K562 (cell line): ENCODE measurements at regions not wholly inside any gene's neighbourhood (a gene's known extent, or its start where the extent isn't known, plus 50 kb on each side); places are given as distances from the start of the nearest gene placed in this dataset.

Source experiments
- ATAC-seq: fragments of 200-7000 bp; cut with Tn5 transposase; 3 replicates; pipeline ENCODE4 v1.9.1; 2020; ENCODE audit warnings: moderate library complexity
- BruUV-seq: library from RNA; stranded (reverse); fragments of 400-500 nt; replicated peaks from 2 replicates; lab custom pipeline; 2021; lab: Mats Ljungman, UMichigan
- CTCF ChIA-PET: fragments of 300-600 bp; formaldehyde crosslinking; extraction: SDS; loops from one replicate; lab custom pipeline; 2021; ENCODE audit warnings: low intra/inter-chr PET ratio; lab: Yijun Ruan, JAX
- POLR2A ChIA-PET: fragments of 300-600, 350-650 bp; sonication (Branson Sonifier 250); formaldehyde crosslinking; extraction: SDS; loops from one replicate; lab custom pipeline; 2021; ENCODE audit warnings: antibody characterized with exemption, inconsistent platforms; lab: Yijun Ruan, JAX
- DNase-seq, 4 experiments: peaks; one replicate each; pipeline versions ENCODE4 v3.0.0 to v3.0.0-alpha.2; 2011 to 2018; ENCODE audit warnings: low spot score in 3 of 4, mixed read lengths in 3 of 4; ENCODE audit errors: extremely low read depth in 1 of 4
- FAIRE-seq: peaks from 2 replicates; lab custom pipeline; 2011; peaks lifted over from hg19 to GRCh38; lab: Jason Lieb, UNC
- H2AFZ ChIP-seq: 2 replicates; pipeline ENCODE4 v1.6.0; 2011; ENCODE audit warnings: low read depth, low read length, control low read depth, inconsistent platforms
- H3K27ac ChIP-seq: fragments of 200-600 bp; 3 replicates; pipeline ENCODE4 v1.8.0; 2011; ENCODE audit warnings: low read depth, mild to moderate bottlenecking, control low read depth, inconsistent platforms, low read length, moderate library complexity, mixed read lengths; ENCODE audit errors: extremely low read depth
- H3K27me3 ChIP-seq, 2 experiments: fragments of 300-600 bp in 1 of 2; 2 replicates in 1 of 2; 3 replicates in 1 of 2; pipeline versions ENCODE4 v1.6.0 to v1.8.0; 2011; ENCODE audit warnings: inconsistent platforms in 2 of 2, low read length in 2 of 2, mild to moderate bottlenecking in 1 of 2, mixed read lengths in 1 of 2, moderate library complexity in 1 of 2; ENCODE audit not compliant: control insufficient read depth in 2 of 2, insufficient read depth in 2 of 2
- H3K36me3 ChIP-seq: fragments of 300-600 bp; 3 replicates; pipeline ENCODE4 v1.8.0; 2011; ENCODE audit warnings: mild to moderate bottlenecking, low read length, inconsistent platforms; ENCODE audit not compliant: control insufficient read depth, insufficient read depth
- H3K4me1 ChIP-seq, 2 experiments: fragments of 200-600 bp in 1 of 2; replicated peaks in 1 of 2; 2 replicates in 1 of 2; 3 replicates in 1 of 2; pipeline versions ENCODE4 v1.5.1 to v1.8.0; 2011; ENCODE audit warnings: inconsistent platforms in 2 of 2, low read length in 2 of 2, mild to moderate bottlenecking in 1 of 2, mixed read lengths in 1 of 2, moderate library complexity in 1 of 2; ENCODE audit not compliant: control insufficient read depth in 2 of 2, insufficient read depth in 2 of 2
- H3K4me2 ChIP-seq: 2 replicates; pipeline ENCODE4 v1.6.1; 2011; ENCODE audit warnings: low read length, control low read depth, inconsistent platforms, mixed read lengths; ENCODE audit not compliant: insufficient read depth
- H3K4me3 ChIP-seq: fragments of 200-600 bp; sonication (generic), shearing (Covaris generic); 2 replicates; pipeline ENCODE4 v1.5.1; 2016; ENCODE audit warnings: control low read depth, inconsistent platforms
- H3K79me2 ChIP-seq: fragments of 200-600 bp; 3 replicates; pipeline ENCODE4 v1.8.0; 2011; ENCODE audit warnings: low read length, inconsistent platforms; ENCODE audit not compliant: control insufficient read depth, insufficient read depth
- H3K9ac ChIP-seq, 2 experiments: 2 replicates each; pipeline versions ENCODE4 v1.6.0 to v1.6.1; 2011; ENCODE audit warnings: low read depth in 2 of 2, low read length in 2 of 2, control low read depth in 1 of 2, inconsistent platforms in 1 of 2, mild to moderate bottlenecking in 1 of 2, mixed read lengths in 1 of 2; ENCODE audit not compliant: insufficient read depth in 1 of 2
- H3K9me1 ChIP-seq: one replicate; pipeline ENCODE4 v1.6.0; 2011; ENCODE audit warnings: inconsistent platforms, mild to moderate bottlenecking, low read length, moderate library complexity; ENCODE audit not compliant: control insufficient read depth, insufficient read depth
- H3K9me3 ChIP-seq: replicated peaks from 2 replicates; pipeline ENCODE4 v1.5.1; 2011; ENCODE audit warnings: low read depth, low read length, inconsistent platforms; ENCODE audit not compliant: control insufficient read depth, insufficient read depth
- H4K20me1 ChIP-seq: replicated peaks from 2 replicates; pipeline ENCODE4 v1.6.1; 2011; ENCODE audit warnings: low read length, inconsistent platforms, mixed read lengths; ENCODE audit not compliant: control insufficient read depth, insufficient read depth
- ARID2 ChIP-seq: fragments of 450-650 bp; IDR thresholded peaks from 2 replicates; pipeline ENCODE4 v1.6.1; 2017; ENCODE audit warnings: antibody characterized with exemption, mild to moderate bottlenecking
- C11orf30 ChIP-seq: fragments of 450-650 bp; IDR thresholded peaks from 2 replicates; pipeline ENCODE4 v1.6.1; 2016; ENCODE audit warnings: low read depth, mild to moderate bottlenecking
- CEBPB ChIP-seq: fragments of 450-650 bp; IDR thresholded peaks from 2 replicates; pipeline ENCODE4 v1.6.1; 2016; ENCODE audit warnings: missing genetic modification characterization, missing compliant biosample characterization
- HDGF ChIP-seq: fragments of 450-650 bp; IDR thresholded peaks from 2 replicates; pipeline ENCODE4 v1.6.1; 2016
- HMG20B ChIP-seq: fragments of 250-450 bp; sonication (Bioruptor Pico); IDR thresholded peaks from 2 replicates; pipeline ENCODE4 v1.5.0; 2021; ENCODE audit warnings: mild to moderate bottlenecking
- HMGN3 ChIP-seq: IDR thresholded peaks from 2 replicates; pipeline ENCODE4 v1.6.1; 2011; ENCODE audit warnings: borderline replicate concordance, low read depth, mild to moderate bottlenecking, mixed read lengths, low read length; ENCODE audit not compliant: insufficient read length; ENCODE audit errors: extremely low read depth
- MAFF ChIP-seq: IDR thresholded peaks from 2 replicates; pipeline ENCODE4 v1.6.1; 2012; ENCODE audit warnings: low read length, improper control_type of control experiment
- MAFG ChIP-seq: fragments of 450-650 bp; conservative IDR thresholded peaks from 2 replicates; pipeline ENCODE4 v1.6.1; 2016; ENCODE audit warnings: missing genetic modification characterization, missing compliant biosample characterization
- MAFK ChIP-seq: IDR thresholded peaks from 2 replicates; pipeline ENCODE4 v1.6.1; 2011; ENCODE audit warnings: low read length, improper control_type of control experiment
- ZNF253 ChIP-seq: fragments of 250-450 bp; sonication (Bioruptor Pico); conservative IDR thresholded peaks from 2 replicates; pipeline ENCODE4 v1.6.1; 2021; ENCODE audit warnings: mild to moderate bottlenecking
- ZNF316 ChIP-seq: fragments of 450-650 bp; IDR thresholded peaks from 2 replicates; pipeline ENCODE4 v1.6.1; 2016
- ZNF778 ChIP-seq: fragments of 450-650 bp; formaldehyde crosslinking; IDR thresholded peaks from 2 replicates; pipeline ENCODE4 v1.4.0; 2020; ENCODE audit warnings: mild to moderate bottlenecking, moderate library complexity
- WGBS: fragments of 100-300 bp; shearing (Covaris generic); methylation state at CpG from one replicate; pipeline ENCODE4 v1.1.6; 2016; ENCODE audit warnings: low coverage, mixed read lengths; ENCODE audit not compliant: insufficient coverage; ENCODE audit errors: missing lambda C conversion rate; 5-methylcytosine and 5-hydroxymethylcytosine counted together
- in situ Hi-C: fragments of 300-500 bp; cut with MboI; formaldehyde crosslinking; loops from 4 replicates; pipeline ENCODE4 v1.15.0; 2018; ENCODE audit warnings: inconsistent platforms, mixed read lengths
- intact Hi-C: fragments of 100-400 bp; cut with micrococcal nuclease; formaldehyde crosslinking; loops from 2 replicates; pipeline ENCODE4 v1.14.2; 2022

- H3K79me2 ChIP-seq, result no peaks in the 10 kb centered on the region
- TF ChIP-seq ZNF316, result peak; percentile 72
- TF ChIP-seq HMGN3, result no peak
- TF ChIP-seq C11orf30, result peak; percentile 62
- no peak for TF ChIP-seq ARID2
- TF ChIP-seq ZNF253 (CRISPR knock-in tag), result no peak
- peak; percentile 70 for TF ChIP-seq MAFK
- peak; percentile 58; the same call in 1 of the 2 replicates for TF ChIP-seq MAFG (tag)
- no peak for TF ChIP-seq ZNF778 (CRISPR knock-in tag)
- TF ChIP-seq MAFF, result peak; percentile 45; the same call in 1 of the 2 replicates
- no peak for TF ChIP-seq HMG20B
- no peak for TF ChIP-seq CEBPB (tag)
- no peak for TF ChIP-seq HDGF
- CTCF ChIA-PET, result no interaction called here
- intact Hi-C loops (no loop called here), in situ Hi-C loops (no loop called here)
- H3K9ac ChIP-seq, result no peak overlapping the region
- H3K4me1 ChIP-seq, result peaks cover 0 to 5% of the 10 kb centered on the region in 2 experiments; a peak in 2 of 5 replicates
- no peak overlapping the region for H3K27ac ChIP-seq
- no peak overlapping the region for H2AFZ ChIP-seq
- H3K36me3 ChIP-seq, result no peaks in the 10 kb centered on the region
- H3K4me3 ChIP-seq, result no peak overlapping the region
- no peak overlapping the region for H3K4me2 ChIP-seq
- DNase-seq (no peak), ATAC-seq (no peak), FAIRE-seq (no peak)
- H3K9me1 ChIP-seq, result no peaks in the 10 kb centered on the region
- BruUV-seq, result no TSS peak
- H4K20me1 ChIP-seq, result no peaks in the 10 kb centered on the region
- H3K27me3 ChIP-seq, result no peaks in the 10 kb centered on the region; a peak in 2 of 5 replicates
- WGBS, result under 1% methylated on average over 12 of the region's 12 CpGs
- H3K9me3 ChIP-seq, result no peaks in the 10 kb centered on the region
- POLR2A ChIA-PET, result no interaction called here
These were observed 392.6 kb upstream of the TPM1 start for GRCh38 chr15:62649793-62650420.
